A673 (cell line): ENCODE measurements at regions not wholly inside any gene's neighbourhood (a gene's known extent, or its start where the extent isn't known, plus 50 kb on each side); places are given as distances from the start of the nearest gene placed in this dataset.

Experiments
- BruUV-seq: library from RNA; stranded (reverse); fragments of 400-500 nt; replicated peaks from 2 replicates; lab custom pipeline; 2021; lab: Mats Ljungman, UMichigan
- CTCF ChIA-PET: fragments of 300-600 bp; sonication (Branson Sonifier 250); formaldehyde crosslinking; loops from one replicate; lab custom pipeline; 2022; ENCODE audit warnings: antibody characterized with exemption; lab: Charles Lee
- POLR2A ChIA-PET: fragments of 300-600 bp; sonication (Branson Sonifier 250); formaldehyde crosslinking; loops from one replicate; lab custom pipeline; 2022; ENCODE audit warnings: antibody characterized with exemption; ENCODE audit not compliant: low non-redundant PET; lab: Charles Lee
- DNase-seq: peaks from one replicate; pipeline ENCODE4 v3.0.0-alpha.2; 2015; ENCODE audit warnings: low spot score
- H3K27ac ChIP-seq: fragments of 200-600 bp; sonication (generic); 2 replicates; pipeline ENCODE4 v1.5.1; 2016; ENCODE audit warnings: mixed run types, low read depth, mild to moderate bottlenecking, mixed read lengths, antibody characterized with exemption, low read length; ENCODE audit not compliant: poor library complexity, severe bottlenecking
- H3K27me3 ChIP-seq: fragments of 200-600 bp; sonication (generic); replicated peaks from 2 replicates; pipeline ENCODE4 v1.6.1; 2017; ENCODE audit warnings: mixed run types, low read depth, mild to moderate bottlenecking, mixed read lengths, antibody characterized with exemption, low read length; ENCODE audit not compliant: insufficient read depth, poor library complexity
- H3K36me3 ChIP-seq: fragments of 200-600 bp; sonication (generic); 2 replicates; pipeline ENCODE4 v1.6.1; 2016; ENCODE audit warnings: mixed run types, mild to moderate bottlenecking, mixed read lengths, antibody characterized with exemption, low read length; ENCODE audit not compliant: insufficient read depth, poor library complexity, severe bottlenecking
- H3K4me1 ChIP-seq: fragments of 200-600 bp; sonication (generic); 2 replicates; pipeline ENCODE4 v1.6.1; 2017; ENCODE audit warnings: mixed run types, mild to moderate bottlenecking, mixed read lengths, antibody characterized with exemption, low read length; ENCODE audit not compliant: insufficient read depth, poor library complexity, severe bottlenecking
- H3K4me3 ChIP-seq: fragments of 200-600 bp; sonication (generic); 2 replicates; pipeline ENCODE4 v1.5.1; 2016; ENCODE audit warnings: low read depth, mixed run types, mild to moderate bottlenecking, mixed read lengths, low read length; ENCODE audit not compliant: poor library complexity, severe bottlenecking
- H3K9me3 ChIP-seq: fragments of 200-600 bp; sonication (generic); 2 replicates; pipeline ENCODE4 v1.6.1; 2016; ENCODE audit warnings: mixed run types, low read depth, mild to moderate bottlenecking, mixed read lengths, antibody characterized with exemption, low read length; ENCODE audit not compliant: poor library complexity, severe bottlenecking
- CTCF ChIP-seq: fragments of 300-800, 200-600 bp; sonication (generic); conservative IDR thresholded peaks from 2 replicates; pipeline ENCODE4 v1.5.1; 2017; ENCODE audit warnings: low read depth, mild to moderate bottlenecking, antibody characterized with exemption, low read length, moderate library complexity, mixed read lengths
- EZH2 ChIP-seq: fragments of 200-600 bp; sonication (generic); IDR thresholded peaks from 2 replicates; pipeline ENCODE4 v1.6.1; 2017; ENCODE audit warnings: borderline replicate concordance, low read depth, mild to moderate bottlenecking, mixed read lengths, antibody characterized with exemption, low read length; ENCODE audit not compliant: poor library complexity, severe bottlenecking
- intact Hi-C: fragments of 100-400 bp; cut with micrococcal nuclease; formaldehyde crosslinking; loops from one replicate; pipeline ENCODE4 v1.10.0; 2022; ENCODE audit not compliant: unreplicated experiment

- DNase-seq = no peak
- Histone ChIP-seq H3K27ac (no peak overlapping the region), H3K4me3 (no peak overlapping the region), H3K36me3 (no peaks in the 10 kb centered on the region), H3K27me3 (no peaks in the 10 kb centered on the region), H3K4me1 (no peaks in the 10 kb centered on the region), H3K9me3 (no peaks in the 10 kb centered on the region)
- no peak for TF ChIP-seq CTCF
- BruUV-seq = no TSS peak
- ChIA-PET POLR2A (no interaction called here), CTCF (no interaction called here)
- intact Hi-C loops = no loop called here
Observed at GRCh38 chrX:124641737-124642491, 295.6 kb downstream of the SH2D1A start.

GRCh38 chrX:124646403-124646802, 300.0 kb downstream of the SH2D1A start:
- TF ChIP-seq CTCF (no peak), EZH2 (no peak)
- H3K36me3 ChIP-seq = no peaks in the 10 kb centered on the region
- no peaks in the 10 kb centered on the region for H3K9me3 ChIP-seq
- H3K4me1 ChIP-seq = no peaks in the 10 kb centered on the region
- no TSS peak for BruUV-seq
- ChIA-PET CTCF (no interaction called here), POLR2A (no interaction called here)
- intact Hi-C loops = no loop called here
- H3K27ac ChIP-seq = no peak overlapping the region
- no peak for DNase-seq
- H3K4me3 ChIP-seq = no peak overlapping the region
- H3K27me3 ChIP-seq = no peaks in the 10 kb centered on the region

GRCh38 chrX:124651031-124651430, 304.7 kb downstream of the SH2D1A start:
- H3K36me3 ChIP-seq = no peaks in the 10 kb centered on the region
- H3K27me3 ChIP-seq = no peaks in the 10 kb centered on the region
- CTCF ChIA-PET = no interaction called here
- no peaks in the 10 kb centered on the region for H3K9me3 ChIP-seq
- no peak overlapping the region for H3K27ac ChIP-seq
- H3K4me3 ChIP-seq = no peak overlapping the region
- intact Hi-C loops = no loop called here
- DNase-seq = no peak
- BruUV-seq = no TSS peak
- POLR2A ChIA-PET = no interaction called here
- H3K4me1 ChIP-seq = no peaks in the 10 kb centered on the region
- no peak for TF ChIP-seq CTCF
- TF ChIP-seq EZH2 = no peak
